Urothelium cell line (cell line): ENCODE measurements at regions not wholly inside any gene's neighbourhood (a gene's known extent, or its start where the extent isn't known, plus 50 kb on each side); places are given as distances from the start of the nearest gene placed in this dataset.

ENCODE experiments used
- DNase-seq: peaks from one replicate; pipeline ENCODE4 v3.0.0; 2011; ENCODE audit warnings: low spot score, mixed read lengths
- FAIRE-seq: peaks from 2 replicates; lab custom pipeline; 2011; peaks lifted over from hg19 to GRCh38; lab: Jason Lieb, UNC

DNA sequence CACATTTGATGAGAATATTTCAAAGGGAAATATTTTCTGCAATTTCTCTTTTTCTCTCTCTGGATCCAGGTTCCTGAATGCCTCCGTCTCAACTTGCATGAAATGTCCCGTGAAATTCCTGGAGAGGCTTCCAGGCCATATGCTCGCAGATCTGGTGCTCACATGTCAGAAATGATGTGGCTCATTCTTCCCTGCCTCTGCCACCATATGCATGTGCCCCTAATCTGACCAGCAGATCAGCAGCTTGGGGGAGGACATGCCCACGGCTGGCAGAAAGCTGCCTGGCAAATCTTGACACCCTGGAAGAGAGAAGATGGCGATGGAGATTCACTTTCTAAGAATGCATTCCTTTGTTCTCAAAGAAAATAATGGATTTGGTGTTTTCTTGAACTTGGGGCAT lies 490.7 kb downstream of the RPS24 start:
- DNase-seq, result no peak
- no peak for FAIRE-seq

DNA sequence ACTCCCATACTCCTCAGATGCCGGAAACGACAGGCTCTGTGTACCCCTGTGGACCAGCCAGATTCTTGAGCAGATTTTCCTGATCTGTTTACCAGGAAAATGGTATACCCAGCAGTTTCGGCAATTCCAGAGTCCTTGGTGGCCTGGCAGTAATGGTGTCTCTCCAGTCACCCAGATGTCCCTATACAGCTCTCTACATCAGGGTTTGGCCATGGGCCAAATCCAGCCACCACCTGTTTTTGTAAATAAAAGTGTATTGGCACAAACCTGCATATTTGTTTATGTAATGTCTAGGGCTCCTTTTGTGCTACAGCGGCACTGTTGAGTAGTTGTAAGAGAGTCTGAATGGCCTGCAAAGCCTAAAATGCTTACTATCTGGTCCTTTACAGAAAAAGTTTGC lies 491.3 kb downstream of the RPS24 start:
- DNase-seq (no peak), FAIRE-seq (no peak)

DNA sequence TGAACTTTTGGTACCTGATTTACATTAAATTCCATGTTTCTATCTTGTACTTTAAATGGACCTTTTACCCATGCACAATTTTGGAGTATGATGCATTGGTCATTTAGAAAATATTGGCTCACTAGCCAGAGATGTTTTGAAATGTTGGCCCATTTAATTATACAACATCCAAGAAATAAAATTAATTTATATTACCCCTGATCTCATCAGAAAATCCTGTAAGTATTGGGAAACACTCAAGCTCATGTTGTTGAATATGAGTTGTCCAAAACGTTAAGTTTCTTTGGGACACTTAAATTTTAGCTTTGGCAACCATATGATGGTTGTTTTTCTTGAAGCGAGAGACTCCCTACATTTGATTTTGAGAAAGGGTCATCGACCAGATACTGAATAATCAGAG lies 492.7 kb downstream of the RPS24 start:
- FAIRE-seq (no peak), DNase-seq (no peak)

DNA sequence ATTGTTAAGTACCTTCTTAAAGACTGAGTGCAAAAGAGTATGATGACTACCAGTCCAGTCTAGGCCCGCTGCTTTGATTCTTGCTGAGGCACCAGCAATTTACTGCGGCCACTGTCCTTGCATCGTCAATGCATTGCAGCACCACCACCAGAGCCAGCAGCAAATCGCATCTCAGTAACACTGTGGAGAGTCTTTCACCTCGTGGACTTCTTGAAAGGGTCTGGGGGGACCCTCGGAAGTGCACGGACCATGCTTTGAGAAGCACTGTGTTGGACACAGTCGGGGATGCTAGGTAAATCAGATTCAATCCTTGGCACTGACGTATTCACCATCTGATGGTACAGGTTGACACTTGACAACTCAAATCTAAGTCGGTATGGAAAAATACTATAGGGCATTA lies 493.6 kb downstream of the RPS24 start:
- FAIRE-seq (no peak), DNase-seq (no peak)

DNA sequence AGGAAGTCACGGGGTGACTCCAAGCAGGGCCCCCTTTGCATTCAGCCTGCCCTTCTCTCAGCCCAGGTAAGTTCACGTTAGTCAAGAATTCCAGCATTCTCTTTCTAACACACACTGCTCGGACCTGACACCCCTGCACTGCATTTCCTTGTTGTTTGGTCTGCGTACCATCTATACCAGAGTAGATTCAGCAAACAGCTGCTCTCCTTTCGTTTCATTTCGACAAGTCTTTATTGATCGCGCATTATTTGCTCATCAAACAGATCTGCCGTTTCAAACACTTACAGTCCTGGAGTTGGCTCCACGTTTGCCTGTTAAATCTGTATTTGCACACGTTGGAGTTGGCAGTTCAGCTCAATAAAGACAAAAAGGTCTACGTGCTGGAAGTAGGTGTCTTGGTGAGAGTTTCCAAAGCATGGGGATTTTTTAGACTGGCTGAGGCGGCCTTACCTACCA lies 495.1 kb downstream of the RPS24 start:
- DNase-seq, result no peak
- no peak for FAIRE-seq

DNA sequence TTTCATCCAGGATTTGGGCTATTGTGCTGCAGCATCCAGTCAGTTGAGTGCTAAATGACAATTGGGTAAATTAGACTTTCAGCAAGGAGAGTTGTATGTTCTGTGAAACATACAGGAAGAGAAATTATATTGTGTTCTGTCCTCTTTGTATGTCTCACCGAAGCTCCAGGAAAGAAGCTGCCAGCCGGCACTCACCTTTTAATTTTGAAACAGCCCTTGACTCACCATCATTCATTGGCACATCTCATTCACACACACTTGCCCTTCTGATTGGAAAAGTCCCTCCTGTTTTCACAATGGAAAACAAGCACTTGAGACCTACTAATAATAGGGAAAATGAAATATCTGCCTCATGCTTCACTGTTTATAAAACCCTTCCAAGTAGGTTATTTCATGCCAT lies 495.6 kb downstream of the RPS24 start:
- DNase-seq, result no peak
- FAIRE-seq, result no peak

DNA sequence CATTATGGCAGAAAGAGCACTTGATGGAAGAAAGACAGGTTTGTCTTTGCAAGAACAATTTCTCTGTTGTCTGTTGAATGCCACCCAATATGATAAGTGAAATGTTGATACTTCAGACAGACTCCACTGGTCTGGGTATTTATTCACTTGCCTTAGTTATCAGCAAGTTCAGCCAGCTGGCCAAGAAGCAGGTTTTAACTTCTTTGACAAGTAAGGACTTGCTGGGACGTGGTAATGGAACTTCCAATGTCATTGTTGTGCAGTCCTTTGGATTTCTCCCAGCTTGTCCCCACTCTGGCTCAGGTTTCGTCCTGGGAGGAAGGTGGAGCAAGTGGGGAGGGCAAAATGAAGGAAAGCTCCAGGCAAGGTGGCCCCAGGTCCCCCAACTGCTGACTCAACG lies 497.4 kb downstream of the RPS24 start:
- FAIRE-seq (no peak), DNase-seq (no peak)

DNA sequence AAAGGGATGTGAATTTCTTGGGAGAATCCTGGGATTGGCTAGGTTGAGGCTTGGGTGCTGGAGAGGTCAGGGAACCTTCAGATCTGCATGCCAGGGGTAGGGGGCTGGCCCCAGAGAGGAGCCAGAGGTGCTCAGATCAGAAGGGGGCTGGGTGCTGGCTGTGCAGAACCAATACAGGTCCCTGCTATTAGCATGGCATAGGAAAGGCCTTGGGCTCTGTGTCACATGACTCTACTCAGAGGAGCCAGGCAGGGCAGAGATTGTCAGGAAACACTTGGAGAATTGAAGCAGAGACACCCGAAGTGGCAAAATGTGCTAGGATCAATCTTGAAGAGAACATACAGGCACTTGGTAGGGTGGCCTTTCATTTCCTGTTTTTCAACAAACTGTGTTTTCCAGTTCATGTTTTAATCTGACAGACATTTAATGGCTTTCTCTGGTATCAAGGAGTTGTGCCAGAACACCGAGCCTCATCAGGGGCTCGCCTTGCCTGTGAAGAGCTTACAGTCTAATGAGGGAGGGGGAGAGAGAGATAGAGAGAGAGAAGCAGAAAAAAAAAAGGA lies 498.9 kb downstream of the RPS24 start:
- FAIRE-seq, result no peak
- no peak for DNase-seq

DNA sequence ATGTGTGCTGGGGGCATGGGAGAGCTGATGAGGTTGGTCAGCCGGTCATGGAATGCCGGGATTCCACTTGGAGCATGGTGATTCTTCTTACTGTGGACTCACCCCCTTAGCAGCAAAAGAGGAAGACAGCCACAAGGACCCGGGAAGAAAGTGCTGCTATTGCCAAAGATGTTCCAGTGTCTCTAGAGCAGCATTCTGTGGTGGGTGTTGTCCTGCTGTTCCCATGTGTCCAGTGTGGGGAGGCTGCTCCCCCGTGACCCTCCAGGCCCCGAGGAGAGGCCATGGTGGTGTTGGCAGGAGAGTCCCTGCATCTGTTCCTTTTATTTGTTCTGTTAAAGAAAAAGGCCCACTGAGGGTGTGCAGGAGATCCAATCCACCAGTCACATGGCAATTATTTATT lies 499.4 kb downstream of the RPS24 start:
- no peak for FAIRE-seq

DNA sequence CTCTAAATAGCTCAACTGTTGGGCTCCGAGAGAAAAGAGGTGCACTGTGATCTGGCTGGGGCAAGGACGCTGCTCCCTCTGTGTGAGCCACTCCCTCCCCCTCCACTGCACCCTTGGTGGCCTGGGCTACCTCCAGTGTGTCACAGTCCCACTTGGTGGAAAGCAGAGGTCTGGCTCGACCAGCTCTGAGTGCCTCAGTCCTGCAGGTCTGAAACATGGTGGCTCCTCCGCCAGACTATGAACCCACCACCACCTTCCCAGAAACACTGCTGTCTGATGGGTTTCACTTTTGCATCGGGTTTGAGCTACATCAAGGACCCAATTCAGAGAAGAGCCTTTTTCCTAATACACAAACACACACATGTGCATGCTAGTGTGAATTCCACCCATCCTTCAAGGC lies 500.1 kb downstream of the RPS24 start:
- DNase-seq (no peak), FAIRE-seq (no peak)

More for the DNA sequence above, 499.4 kb downstream of the RPS24 start:
- no peak for DNase-seq

DNA sequence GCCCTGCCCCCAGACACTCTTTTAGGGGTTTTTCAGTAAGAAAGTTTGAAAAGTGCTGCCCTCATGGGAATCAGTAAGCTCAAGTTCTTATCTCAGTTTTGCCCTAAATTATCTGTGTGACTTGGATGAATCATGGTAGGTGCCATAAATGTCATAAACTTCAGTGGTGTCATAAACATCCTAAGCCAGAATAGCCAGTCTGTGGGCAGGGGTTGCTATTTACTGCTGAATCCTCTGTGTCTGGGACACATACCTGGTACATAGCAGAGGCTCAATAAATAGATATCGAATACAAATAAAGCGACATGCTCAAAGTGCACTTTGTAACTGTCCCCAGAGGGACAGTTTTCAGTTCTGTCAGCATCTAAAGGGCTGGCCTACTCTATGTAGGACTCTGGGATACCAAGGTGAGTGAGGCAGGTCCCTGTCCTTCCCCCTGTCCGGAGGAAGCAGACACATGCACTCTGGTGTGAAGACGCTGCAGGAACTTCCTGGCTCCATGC lies 502.1 kb downstream of the RPS24 start:
- FAIRE-seq (no peak), DNase-seq (no peak)

DNA sequence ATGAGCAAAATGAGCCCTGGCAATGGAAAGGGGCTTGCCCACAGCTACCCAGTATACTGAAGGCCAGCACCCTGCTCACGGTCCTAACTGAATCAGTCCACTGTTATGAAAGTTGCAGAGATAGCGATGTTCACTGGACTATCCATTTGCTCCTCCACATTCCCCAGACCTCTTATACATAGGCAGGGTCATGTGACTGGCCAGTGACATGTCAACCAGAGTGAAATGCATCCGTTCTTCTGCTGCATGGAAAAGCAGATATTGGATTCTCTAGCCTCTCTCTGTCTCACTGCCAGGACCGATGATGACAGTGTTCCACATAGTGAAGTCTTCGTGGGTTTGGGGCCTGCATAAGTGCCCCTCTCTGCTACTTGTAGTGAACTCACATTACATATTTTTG lies 503.4 kb downstream of the RPS24 start:
- FAIRE-seq (no peak), DNase-seq (no peak)

DNA sequence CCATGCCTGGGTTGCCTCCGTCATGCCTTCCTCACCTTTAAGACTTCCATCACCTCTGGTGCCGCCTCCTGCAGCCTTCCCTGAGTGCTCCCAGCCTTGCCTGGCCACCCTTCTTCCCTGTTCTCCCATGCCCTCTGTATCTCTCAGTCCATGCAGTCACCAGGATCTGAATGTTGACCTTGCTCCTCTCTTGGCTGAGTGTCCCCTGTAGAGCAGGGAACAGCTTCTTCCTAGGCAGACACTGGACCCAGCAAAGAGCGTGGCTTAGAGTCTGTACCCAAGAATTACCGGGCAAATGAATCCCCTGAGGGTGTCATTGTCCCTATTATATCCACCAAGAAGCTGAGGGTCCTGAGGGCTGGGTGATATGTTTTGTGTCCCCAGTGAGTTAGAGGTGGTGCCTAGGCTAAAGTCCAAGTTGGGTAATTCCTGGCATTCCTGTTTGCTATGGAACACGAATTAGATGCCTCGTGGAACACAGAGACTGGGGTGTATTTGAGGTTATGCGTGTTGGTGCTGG lies 505.6 kb downstream of the RPS24 start:
- FAIRE-seq, result no peak

DNA sequence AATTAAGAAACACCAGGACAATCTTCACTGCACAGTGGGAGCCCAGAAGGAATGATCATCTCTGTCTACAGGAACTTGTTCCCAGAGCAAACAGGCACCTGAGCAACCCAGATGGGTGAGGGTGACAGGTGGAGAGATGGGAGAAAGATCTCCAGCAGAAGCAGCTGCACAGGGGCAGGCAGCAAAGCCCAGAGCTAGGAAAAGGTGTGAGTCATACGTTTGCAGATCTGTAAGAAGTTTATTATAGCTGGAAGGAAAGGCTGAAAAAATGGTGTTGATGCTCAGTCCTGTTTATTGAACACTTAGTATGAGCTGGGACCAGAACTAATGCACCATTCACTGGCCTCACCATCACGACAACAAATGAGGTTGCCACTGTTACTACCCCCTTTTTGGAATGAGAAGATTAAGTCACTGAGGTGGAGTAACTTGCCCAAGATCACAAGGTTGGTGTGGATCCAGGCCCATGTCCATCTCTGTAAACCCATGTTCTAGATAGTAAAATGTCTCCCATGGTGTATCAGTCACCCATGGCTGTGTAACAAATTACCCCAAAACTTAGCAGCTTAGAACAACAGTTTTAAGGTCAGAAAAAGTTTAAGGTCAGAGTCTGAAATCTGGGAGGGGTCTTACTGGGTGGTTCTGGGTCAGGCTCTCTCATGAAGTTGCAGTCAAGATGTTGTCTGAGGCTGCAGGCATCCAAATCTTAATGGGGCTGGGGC lies 506.9 kb downstream of the RPS24 start:
- no peak for FAIRE-seq
- no peak for DNase-seq

More for the DNA sequence above, 505.6 kb downstream of the RPS24 start:
- DNase-seq, result no peak

DNA sequence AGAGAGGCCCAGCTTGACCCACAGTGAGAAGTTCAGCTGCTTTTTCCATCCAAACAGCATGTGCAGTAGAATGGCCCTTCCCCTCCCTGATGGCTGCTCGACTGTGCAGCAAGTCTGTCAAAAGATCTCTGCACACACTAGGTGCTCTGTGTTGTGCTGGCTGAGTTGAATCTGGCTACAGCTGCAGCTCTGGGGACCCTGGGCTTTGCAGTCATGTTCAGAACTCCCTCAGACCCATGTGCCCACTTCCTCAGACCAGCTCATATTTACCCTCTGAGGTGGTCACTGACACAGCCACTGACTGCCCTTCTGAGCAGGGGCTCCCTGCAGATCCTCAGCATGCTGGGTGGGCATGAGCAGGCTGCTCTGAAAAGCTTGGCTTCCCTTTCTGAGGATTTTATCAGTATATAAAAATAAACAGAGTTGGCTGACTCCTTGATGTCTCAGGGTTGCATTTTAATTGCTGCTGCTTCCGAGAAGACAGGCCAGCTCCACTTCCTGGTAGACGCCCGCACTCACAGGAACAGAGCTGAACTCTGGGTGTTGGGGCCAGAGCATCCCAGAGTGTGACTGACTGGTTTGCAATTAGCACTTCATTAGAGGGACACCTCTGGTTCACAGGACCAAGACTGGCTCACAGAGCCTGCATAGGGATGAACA lies 507.9 kb downstream of the RPS24 start:
- DNase-seq (no peak), FAIRE-seq (no peak)

DNA sequence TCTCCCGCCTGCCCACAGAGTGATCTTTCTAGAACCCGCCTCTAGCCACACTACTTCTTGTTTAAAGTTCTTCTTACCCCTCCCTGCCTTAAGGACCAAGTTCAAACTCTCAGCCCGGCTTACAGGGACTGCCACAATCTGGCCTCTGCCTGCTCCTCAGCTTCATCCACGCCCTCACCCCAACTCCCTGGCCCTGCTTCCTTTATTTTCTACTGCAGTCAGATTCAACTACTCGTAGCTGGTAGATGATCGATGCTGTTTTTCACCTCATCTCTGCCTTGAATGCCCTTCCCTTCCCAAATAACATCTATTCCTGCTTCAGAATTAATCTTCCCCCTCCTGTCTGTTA lies 508.5 kb downstream of the RPS24 start:
- DNase-seq (no peak), FAIRE-seq (no peak)

DNA sequence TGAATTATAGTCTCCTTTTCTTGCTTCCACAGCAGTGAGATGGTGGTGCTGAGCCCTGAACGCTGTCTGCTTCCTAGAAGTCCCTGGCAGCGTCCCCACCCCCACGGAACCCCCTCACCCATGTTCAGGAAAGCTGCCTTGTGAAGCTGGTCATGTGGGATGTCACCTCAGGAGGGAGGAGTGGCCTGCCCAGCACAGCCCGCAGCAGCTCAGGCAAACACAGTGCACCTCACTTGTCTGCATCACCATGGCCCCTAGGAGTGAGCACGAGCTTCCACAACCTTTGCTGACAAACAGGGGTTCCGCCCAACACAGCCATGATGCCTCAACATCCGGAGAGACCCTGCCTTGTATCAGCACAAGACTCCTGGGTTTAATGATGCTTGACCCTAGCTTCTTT lies 508.9 kb downstream of the RPS24 start:
- FAIRE-seq (no peak), DNase-seq (no peak)

DNA sequence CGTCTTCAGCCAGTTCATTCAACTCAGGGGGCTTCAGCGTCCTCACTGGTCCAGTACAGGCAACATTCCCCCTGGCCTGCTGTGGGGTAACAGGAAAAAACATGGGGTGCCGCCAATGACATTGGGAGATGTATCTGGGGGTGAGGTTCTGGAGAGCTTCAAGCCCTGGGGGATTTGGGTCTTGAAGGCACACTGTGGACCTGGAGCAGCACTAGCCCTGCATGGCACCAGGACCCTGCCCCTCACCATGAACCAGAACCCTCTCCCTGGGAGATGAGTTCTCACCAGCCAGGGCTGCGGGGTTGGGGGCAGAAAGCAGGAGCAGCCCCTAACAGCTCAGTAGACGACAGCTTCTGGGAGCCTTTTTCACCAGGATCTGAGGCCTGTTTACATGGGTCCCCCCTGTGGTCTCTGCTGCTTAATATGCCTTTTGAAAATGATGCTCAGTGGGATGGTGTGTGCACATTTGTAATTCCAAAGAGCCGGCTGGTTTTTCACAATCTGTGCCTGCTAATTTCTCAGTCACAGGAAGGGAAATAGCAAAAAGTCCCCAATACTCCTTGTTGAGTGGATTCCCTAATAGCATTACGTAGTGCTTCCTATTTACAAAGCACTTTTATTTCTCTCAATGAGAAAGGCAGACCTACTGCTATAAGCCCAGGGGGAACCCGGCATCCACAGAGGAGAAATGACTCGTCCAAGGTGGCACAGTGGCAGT lies 509.5 kb downstream of the RPS24 start:
- no peak for DNase-seq
- no peak for FAIRE-seq

DNA sequence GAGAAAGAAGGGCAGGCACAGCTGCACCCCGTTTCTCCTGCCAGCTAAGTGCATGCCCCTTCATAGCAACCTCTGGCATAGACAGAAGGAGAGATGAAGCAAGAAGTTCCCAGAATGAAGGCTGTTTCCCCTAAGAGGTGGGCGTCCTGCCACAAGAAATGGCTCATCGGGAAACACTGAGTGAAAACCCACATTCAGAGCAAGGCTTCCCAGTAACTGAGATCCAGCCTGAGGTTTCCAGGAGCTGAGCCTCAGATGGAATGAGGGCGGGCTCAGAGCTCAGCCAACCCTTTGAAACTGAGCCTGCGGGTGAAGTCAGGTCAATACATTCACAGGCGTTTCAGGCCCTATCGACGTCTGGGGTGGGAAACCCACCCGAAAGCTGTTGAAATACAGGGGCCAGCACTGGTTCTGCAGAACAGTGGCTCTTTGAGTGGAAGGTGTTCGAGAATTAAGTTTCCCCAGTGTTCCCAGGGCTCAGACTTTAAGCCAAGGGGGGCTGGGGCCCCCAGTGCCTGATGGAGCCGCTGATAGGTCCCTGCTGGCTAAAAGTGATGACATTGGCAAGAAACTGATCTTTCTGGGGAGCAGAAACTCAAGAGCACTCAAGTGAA lies 510.2 kb downstream of the RPS24 start:
- DNase-seq (no peak), FAIRE-seq (no peak)

DNA sequence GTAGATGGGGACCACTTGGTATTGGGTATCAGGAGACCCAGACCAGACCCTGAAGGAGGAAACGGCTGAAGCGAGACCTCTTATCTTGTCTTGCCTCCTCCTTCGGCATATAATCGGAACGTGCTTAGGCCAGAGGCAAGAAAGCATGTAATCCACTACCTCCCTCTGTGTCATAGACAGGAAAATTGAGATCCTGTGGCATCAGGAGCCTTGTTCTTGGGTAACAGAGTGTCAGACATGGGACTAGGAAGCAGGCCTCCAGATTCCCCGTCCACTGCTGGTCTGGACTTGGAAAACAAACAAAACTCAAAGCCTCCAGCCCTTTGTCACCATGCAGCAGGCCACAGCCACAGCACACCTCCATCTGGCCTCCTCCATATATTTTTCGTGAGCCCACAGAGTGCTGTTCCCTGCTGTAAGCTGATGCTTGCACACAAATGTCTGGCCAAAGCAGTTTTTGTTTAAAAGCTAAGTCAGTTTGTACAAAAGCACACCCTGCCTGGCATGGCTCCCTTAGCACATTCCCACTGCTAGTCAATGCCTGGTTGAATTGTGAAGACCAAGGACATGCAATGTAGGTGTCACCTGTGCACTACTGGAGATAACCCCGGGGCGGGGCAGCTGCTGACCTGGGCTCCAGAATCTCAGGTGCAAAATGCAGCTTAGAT lies 510.9 kb downstream of the RPS24 start:
- no peak for DNase-seq
- FAIRE-seq, result no peak
